Effector CD4-positive, alpha-beta T cell (primary cell): ENCODE measurements at regions not wholly inside any gene's neighbourhood (a gene's known extent, or its start where the extent isn't known, plus 50 kb on each side); places are given as distances from the start of the nearest gene placed in this dataset.

Source experiments
- DNase-seq: peaks from one replicate; pipeline ENCODE4 v3.0.0-alpha.2; 2020

- DNase-seq, result no peak
These were observed 203.7 kb downstream of the OTOR start for GRCh38 chr20:16951876-16952275.

DNA sequence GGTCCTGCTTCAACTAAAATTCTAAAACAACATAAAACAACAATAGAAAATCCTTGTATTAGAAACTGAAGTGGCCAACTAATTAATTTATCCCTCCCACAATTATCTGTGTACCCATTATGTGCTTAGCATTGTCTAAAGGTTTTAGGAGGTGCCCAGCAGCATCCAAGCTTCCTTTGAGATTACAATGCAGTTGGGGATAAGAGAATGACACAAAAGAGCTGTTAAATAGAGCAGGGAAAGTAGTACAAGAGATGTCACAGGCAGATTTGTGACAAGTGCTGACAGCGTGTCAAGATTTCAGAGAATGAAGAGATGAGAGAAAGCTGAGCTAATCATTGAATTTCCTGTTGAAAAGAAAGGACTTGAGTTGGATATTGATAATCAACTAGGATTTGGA is 204.8 kb downstream of the OTOR start:
- DNase-seq, result no peak

GRCh38 chr20:16953858-16954257 is 205.7 kb downstream of the OTOR start:
- no peak for DNase-seq

DNA sequence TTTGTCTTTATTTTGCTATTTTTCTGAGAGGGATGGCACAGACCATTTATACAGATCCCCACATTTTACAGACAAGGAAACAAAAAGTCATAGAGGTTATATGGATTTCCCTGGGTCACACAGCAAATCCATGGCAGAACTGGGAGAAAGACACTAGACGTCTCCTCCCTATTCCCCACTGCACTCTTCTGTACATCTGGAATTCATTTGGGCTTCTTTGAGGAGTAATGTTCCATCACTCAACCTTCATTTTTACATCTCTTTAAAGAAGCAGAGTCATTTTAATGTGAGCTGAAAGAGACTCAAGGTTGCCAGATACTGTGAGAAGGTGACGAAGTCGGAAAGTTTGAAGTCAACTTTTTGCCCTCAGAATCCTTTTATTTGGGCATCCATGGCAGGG is 207.3 kb downstream of the OTOR start:
- no peak for DNase-seq

DNA sequence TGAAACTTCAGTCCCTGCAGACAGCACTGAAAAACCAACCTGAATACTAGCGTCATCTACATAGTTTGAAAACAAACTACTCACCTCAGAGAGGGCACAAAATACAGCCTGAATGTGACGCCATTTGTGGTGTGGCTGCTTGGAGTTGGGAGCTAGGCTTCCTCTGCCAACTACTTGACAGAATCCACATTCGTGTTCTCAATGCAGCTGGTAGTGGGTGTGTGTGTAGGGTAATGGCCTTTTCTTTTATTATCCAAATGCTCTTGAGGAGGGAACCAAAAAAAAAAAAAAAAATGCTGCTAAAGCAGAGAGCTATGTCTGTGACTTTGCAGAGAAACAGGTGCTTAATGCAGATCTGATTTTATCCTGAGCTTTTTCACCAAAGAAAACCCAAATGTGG is 207.8 kb downstream of the OTOR start:
- DNase-seq, result no peak

GRCh38 chr20:16965401-16965800 is 217.2 kb downstream of the OTOR start:
- DNase-seq, result no peak

DNA sequence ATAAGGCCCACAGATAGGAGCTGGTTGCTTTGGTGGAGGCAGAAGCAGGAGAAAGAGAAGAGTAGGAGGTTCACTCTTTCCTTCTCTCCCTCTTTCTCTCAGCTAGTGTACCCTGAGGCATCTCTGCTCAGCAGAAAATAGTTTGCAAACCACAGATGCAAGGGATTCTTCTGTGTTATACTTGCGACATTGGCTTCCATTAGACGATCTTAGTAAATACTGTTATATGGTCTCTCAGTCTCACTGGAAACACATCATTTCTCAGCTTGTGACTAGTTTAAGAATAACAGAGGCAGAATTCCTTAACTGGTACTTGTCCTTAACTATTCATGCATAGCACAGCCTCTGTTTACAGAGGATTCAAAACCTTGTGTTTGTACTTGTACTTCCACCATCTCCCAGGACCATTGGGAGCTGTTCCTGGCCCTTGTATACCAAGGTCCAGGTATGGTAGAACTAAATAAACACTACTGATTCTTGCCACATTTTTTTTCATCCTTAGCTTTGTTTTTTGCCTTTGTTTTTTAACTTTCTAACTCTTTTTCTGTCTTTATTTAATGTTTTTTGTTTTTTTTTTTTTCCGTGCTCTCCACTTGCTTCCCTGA is 218.2 kb downstream of the OTOR start:
- no peak for DNase-seq

- DNase-seq, result no peak
These were observed 219.9 kb downstream of the OTOR start for GRCh38 chr20:16968099-16968498.

GRCh38 chr20:16970776-16971175 is 222.6 kb downstream of the OTOR start:
- no peak for DNase-seq

GRCh38 chr20:16974080-16974854 is 226.1 kb downstream of the OTOR start:
- DNase-seq, result no peak

DNA sequence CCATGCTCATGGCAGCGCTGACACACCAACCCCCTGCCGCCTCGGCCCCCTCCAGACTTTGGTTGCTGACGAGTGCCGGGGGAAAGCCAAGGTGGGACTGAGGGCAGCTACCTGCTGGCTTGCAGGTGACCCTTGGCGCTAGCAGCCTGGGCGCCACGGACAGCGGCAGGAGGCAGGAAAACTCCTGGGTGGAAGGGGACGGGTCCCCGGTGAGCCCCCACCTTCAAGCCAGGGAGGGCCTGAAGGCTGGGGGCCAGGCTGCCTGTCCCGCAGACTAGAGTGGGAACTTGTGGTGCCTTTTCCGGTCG is 226.7 kb downstream of the OTOR start:
- DNase-seq, result no peak

- DNase-seq, result no peak
These were observed 227.5 kb downstream of the OTOR start for GRCh38 chr20:16975682-16976081.

DNA sequence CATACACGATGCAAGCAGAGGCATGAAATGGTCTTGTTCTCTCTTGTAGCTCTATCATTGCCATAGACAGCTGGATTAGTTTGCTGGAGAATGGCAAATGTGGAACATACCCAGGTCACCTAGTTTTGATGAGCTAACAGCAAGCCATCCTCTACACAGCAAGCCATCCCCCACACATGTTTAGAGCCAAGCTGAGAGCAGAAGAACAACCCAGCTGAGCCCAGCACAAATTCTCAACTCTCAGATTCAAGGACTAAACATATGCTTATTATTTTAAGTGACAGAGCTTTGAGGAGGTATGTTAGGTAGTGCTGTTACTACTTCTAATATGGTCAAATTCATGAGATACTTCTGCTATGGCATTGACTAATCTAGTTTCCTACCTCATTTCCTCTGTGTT is 230.3 kb downstream of the OTOR start:
- no peak for DNase-seq

- DNase-seq, result no peak
These were observed 234.1 kb downstream of the OTOR start for GRCh38 chr20:16982091-16982726.

DNA sequence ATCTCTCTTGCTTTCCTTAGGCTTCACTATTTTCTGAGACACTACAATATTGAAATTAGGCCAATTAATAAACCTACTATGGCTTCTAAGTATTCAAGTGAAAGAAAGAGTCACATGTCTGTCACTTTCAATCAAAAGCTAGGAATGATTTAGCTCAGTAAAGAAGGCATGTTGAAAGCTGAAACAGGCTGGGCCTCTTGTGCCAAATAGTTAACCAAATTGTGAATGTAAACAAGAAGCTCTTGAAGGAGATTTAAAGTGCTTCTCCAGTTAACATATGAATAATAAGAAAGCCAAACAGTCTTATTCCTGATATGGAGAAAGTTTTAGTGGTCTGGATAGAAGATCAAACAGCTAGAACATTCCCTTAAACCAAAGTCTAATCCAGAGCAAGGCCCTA is 236.3 kb downstream of the OTOR start:
- no peak for DNase-seq

GRCh38 chr20:17003170-17003870 is 223.5 kb upstream of the PCSK2 start:
- no peak for DNase-seq

GRCh38 chr20:17010181-17010580 is 216.7 kb upstream of the PCSK2 start:
- no peak for DNase-seq

DNA sequence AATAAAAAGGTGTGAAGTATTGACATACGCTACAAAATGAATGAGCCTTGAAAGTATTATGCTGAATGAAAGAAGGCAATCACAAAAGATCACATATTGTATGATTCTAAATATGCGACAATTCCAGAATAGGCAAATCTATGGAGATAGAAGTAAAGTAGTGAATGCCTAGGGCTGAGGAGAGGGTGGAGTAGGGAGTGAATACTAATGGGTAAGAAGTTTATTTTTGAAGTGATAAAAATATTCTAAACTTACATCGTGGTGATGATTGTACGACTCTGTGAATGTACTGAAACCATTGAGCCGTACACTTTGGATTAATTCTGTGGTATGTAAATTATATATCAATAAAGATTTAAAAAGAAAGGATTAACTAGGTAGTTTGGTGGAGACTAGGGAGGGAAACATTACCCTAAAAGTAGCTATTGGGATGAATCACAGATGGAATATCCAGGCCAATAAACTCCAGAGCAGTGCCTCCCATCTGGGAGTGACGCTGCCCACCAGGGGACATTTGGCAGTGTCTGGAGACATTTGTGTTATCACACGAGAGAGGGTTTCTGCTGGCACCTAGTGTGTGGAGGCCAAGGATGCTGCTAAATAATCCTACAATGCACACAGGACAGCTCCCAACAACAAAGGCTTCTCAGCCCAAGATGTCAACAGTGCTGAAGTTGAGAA is 214.2 kb upstream of the PCSK2 start:
- DNase-seq, result no peak

DNA sequence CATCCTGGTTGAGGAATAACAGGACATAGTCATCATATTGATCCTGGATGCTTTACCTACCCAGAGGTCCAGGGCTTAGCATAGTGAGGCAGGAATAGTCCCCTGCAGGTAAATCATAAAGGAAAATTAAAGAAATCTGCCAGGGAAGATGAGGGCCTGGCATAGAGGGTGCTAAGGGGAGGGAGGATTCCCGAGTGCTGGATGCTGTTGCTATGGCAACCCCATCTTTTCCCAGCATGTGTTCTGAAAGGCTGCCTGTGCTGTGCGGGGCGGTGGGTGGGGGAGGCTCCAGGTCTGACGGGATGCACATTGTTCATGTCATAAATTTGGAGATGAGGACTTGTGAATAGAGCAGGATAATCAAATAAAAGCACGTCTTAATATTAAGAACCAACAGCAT is 212.6 kb upstream of the PCSK2 start:
- no peak for DNase-seq

- DNase-seq, result no peak
These were observed 212.0 kb upstream of the PCSK2 start for GRCh38 chr20:17014756-17015366.

GRCh38 chr20:17017232-17017631 is 209.6 kb upstream of the PCSK2 start:
- no peak for DNase-seq

- no peak for DNase-seq
These were observed 205.4 kb upstream of the PCSK2 start for GRCh38 chr20:17021481-17021880.

DNA sequence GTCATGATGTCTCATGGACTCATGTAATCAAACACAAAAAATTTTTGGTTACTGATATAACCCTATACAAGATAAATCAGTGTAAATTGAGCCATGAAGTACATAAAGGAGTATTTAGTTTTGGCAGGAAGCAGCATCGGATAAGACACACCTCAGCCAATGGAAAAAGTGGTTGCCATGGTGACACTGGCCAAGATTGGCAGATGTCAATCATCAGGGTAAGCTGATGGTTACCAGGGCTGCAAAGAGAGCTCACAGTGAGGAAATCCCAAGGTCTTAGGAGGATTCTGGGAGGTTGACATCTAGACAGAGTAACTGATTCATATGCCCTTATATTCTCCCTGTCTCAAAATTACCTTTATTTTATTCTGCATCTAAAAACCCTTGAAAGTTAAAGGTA is 203.8 kb upstream of the PCSK2 start:
- no peak for DNase-seq
